Endothelial cell of umbilical vein (primary cell): ENCODE measurements at regions not wholly inside any gene's neighbourhood (a gene's known extent, or its start where the extent isn't known, plus 50 kb on each side); places are given as distances from the start of the nearest gene placed in this dataset.

ENCODE experiments used
- BruUV-seq: library from RNA; stranded (reverse); fragments of 400-500 nt; replicated peaks from 2 replicates; lab custom pipeline; 2021; lab: Mats Ljungman, UMichigan
- CTCF ChIA-PET: fragments of 300-600, 350-600 bp; sonication (Branson Sonifier 250); formaldehyde crosslinking; loops from one replicate; lab custom pipeline; 2021; ENCODE audit warnings: antibody characterized with exemption, inconsistent platforms; lab: Charles Lee
- POLR2A ChIA-PET: fragments of 300-600, 350-600 bp; sonication (Branson Sonifier 250); formaldehyde crosslinking; loops from one replicate; lab custom pipeline; 2021; ENCODE audit warnings: antibody characterized with exemption, inconsistent platforms; lab: Charles Lee
- DNase-seq: peaks from one replicate; pipeline ENCODE4 v3.0.0-alpha.2; 2011; ENCODE audit warnings: low read depth, low spot score
- FAIRE-seq: peaks from 2 replicates; lab custom pipeline; 2011; peaks lifted over from hg19 to GRCh38; lab: Jason Lieb, UNC
- H2AFZ ChIP-seq: 2 replicates; pipeline ENCODE4 v1.6.0; 2012; ENCODE audit warnings: low read depth, low read length, control low read depth, inconsistent platforms
- H3K27ac ChIP-seq: 2 replicates; pipeline ENCODE4 v1.5.1; 2011; ENCODE audit warnings: low read depth, mild to moderate bottlenecking, control low read depth, low read length, moderate library complexity; ENCODE audit not compliant: insufficient read depth
- H3K27me3 ChIP-seq, 2 experiments: 2 replicates each; pipeline versions ENCODE4 v1.6.0 to v1.6.1; 2011; ENCODE audit warnings: low read length in 2 of 2, mixed read lengths in 1 of 2; ENCODE audit not compliant: control insufficient read depth in 2 of 2, insufficient read depth in 2 of 2
- H3K36me3 ChIP-seq, 2 experiments: 2 replicates in 1 of 2; 3 replicates in 1 of 2; pipeline ENCODE4 v1.5.1; 2011; ENCODE audit warnings: low read length in 2 of 2, mild to moderate bottlenecking in 1 of 2, moderate library complexity in 1 of 2; ENCODE audit not compliant: control insufficient read depth in 2 of 2, insufficient read depth in 2 of 2; ENCODE audit errors: extremely low read depth in 1 of 2
- H3K4me1 ChIP-seq: 3 replicates; pipeline ENCODE4 v1.5.1; 2011; ENCODE audit warnings: mild to moderate bottlenecking, low read length; ENCODE audit not compliant: control insufficient read depth, insufficient read depth; ENCODE audit errors: extremely low read depth
- H3K4me2 ChIP-seq: 2 replicates; pipeline ENCODE4 v1.6.1; 2011; ENCODE audit warnings: low read length, control low read depth, mixed read lengths; ENCODE audit not compliant: insufficient read depth
- H3K4me3 ChIP-seq, 3 experiments: fragments of 200-600 bp in 1 of 3; sonication (generic), shearing (Covaris generic) in 1 of 3; replicated peaks in 1 of 3; 2 replicates each; pipeline ENCODE4 v1.5.1; 2011 to 2016; ENCODE audit warnings: control low read depth in 3 of 3, low read length in 3 of 3, mild to moderate bottlenecking in 2 of 3, inconsistent platforms in 1 of 3, low read depth in 1 of 3, moderate library complexity in 1 of 3; ENCODE audit not compliant: insufficient read depth in 1 of 3
- H3K79me2 ChIP-seq: 2 replicates; pipeline ENCODE4 v1.6.0; 2012; ENCODE audit warnings: low read length, inconsistent platforms; ENCODE audit not compliant: control insufficient read depth, insufficient read depth
- H3K9ac ChIP-seq: replicated peaks from 2 replicates; pipeline ENCODE3; 2011; ENCODE audit warnings: low read length, control low read depth; ENCODE audit not compliant: insufficient read depth; ENCODE audit errors: extremely low read depth
- H3K9me1 ChIP-seq: replicated peaks from 3 replicates; pipeline ENCODE4 v1.6.0; 2011; ENCODE audit warnings: mild to moderate bottlenecking, low read length; ENCODE audit not compliant: control insufficient read depth, insufficient read depth; ENCODE audit errors: extremely low read depth
- H3K9me3 ChIP-seq: replicated peaks from 2 replicates; pipeline ENCODE4 v1.5.1; 2012; ENCODE audit warnings: low read length, inconsistent platforms; ENCODE audit not compliant: control insufficient read depth, insufficient read depth
- H4K20me1 ChIP-seq: replicated peaks from 2 replicates; pipeline ENCODE3; 2011; ENCODE audit warnings: mild to moderate bottlenecking, low read length; ENCODE audit not compliant: control insufficient read depth, insufficient read depth; ENCODE audit errors: extremely low read depth
- EZH2 ChIP-seq: IDR thresholded peaks from 2 replicates; pipeline ENCODE4 v1.6.1; 2012; ENCODE audit warnings: borderline replicate concordance, low read depth, mild to moderate bottlenecking, moderate library complexity, low read length, inconsistent platforms; ENCODE audit not compliant: severe bottlenecking
- FOS ChIP-seq: IDR thresholded peaks from 2 replicates; pipeline ENCODE4 v1.6.1; 2011; ENCODE audit warnings: mild to moderate bottlenecking, low read length, moderate library complexity, borderline replicate concordance; ENCODE audit not compliant: insufficient read depth
- GATA2 ChIP-seq: IDR thresholded peaks from 2 replicates; pipeline ENCODE4 v1.7.0; 2011; ENCODE audit warnings: low read depth, mild to moderate bottlenecking, moderate library complexity, mixed read lengths, low read length; ENCODE audit not compliant: insufficient read length, insufficient read depth
- JUN ChIP-seq: IDR thresholded peaks from 2 replicates; pipeline ENCODE4 v1.6.1; 2011; ENCODE audit warnings: borderline replicate concordance, low read depth; ENCODE audit not compliant: insufficient read length, insufficient read depth
- MYC ChIP-seq: IDR thresholded peaks from one replicate; pipeline ENCODE4 v1.6.1; 2011; ENCODE audit warnings: mild to moderate bottlenecking, low read depth, low read length
- POLR2A ChIP-seq: IDR thresholded peaks from 2 replicates; pipeline ENCODE4 v1.6.1; 2012; ENCODE audit warnings: low read depth, mild to moderate bottlenecking, control low read depth, low read length
- POLR2AphosphoS5 ChIP-seq: IDR thresholded peaks from 2 replicates; pipeline ENCODE4 v1.6.1; 2012; ENCODE audit warnings: low read depth, mild to moderate bottlenecking, control low read depth, low read length, moderate library complexity; ENCODE audit not compliant: insufficient read depth
- dilution Hi-C: fragments of 300-500 bp; cut with MboI; formaldehyde crosslinking; loops from one replicate; pipeline ENCODE4 v1.15.0; 2019; ENCODE audit warnings: low sequenced_read_pairs; ENCODE audit not compliant: extremely low pct_ligation_motif_present
- intact Hi-C: fragments of 100-400 bp; cut with micrococcal nuclease; formaldehyde crosslinking; loops from one replicate; pipeline ENCODE4 v1.10.0; 2022
- TF ChIP-seq, protein P1 (sequence below), 2 donors: IDR thresholded peaks; 1 replicate in 1 of 2; 2 replicates in 1 of 2; pipeline ENCODE4 v1.5.1; 2011; ENCODE audit warnings: low read length in 2 of 2, mild to moderate bottlenecking in 2 of 2, moderate library complexity in 2 of 2, control low read depth in 1 of 2, inconsistent platforms in 1 of 2, low read depth in 1 of 2; ENCODE audit not compliant: insufficient read depth in 1 of 2; ENCODE audit errors: extremely low read depth in 1 of 2
- TF ChIP-seq, protein P2 (sequence below): IDR thresholded peaks from 2 replicates; pipeline ENCODE4 v1.6.1; 2011; ENCODE audit not compliant: insufficient read depth, insufficient read length

DNA sequence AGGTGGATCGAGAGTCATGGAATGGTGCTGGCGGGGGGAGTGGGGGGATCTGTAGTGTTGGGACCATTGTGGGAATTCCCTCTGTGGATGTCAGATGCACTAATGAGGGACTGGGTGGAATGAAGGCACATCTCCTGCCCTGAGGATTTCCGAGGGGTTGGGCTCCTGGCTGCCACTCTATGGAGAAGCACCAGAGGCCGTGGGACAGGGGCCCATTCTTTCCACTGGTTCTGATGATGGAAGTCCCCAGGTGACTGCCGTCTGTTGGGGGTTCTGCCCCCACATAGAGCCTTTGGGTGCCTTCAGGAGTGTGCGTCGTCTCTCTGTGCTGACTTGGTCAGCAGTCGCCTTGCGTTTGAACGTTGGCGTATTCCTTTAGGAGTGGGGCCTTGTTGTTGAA, 202.9 kb downstream of the GLRX3 start:
- TF ChIP-seq, protein P1, sequence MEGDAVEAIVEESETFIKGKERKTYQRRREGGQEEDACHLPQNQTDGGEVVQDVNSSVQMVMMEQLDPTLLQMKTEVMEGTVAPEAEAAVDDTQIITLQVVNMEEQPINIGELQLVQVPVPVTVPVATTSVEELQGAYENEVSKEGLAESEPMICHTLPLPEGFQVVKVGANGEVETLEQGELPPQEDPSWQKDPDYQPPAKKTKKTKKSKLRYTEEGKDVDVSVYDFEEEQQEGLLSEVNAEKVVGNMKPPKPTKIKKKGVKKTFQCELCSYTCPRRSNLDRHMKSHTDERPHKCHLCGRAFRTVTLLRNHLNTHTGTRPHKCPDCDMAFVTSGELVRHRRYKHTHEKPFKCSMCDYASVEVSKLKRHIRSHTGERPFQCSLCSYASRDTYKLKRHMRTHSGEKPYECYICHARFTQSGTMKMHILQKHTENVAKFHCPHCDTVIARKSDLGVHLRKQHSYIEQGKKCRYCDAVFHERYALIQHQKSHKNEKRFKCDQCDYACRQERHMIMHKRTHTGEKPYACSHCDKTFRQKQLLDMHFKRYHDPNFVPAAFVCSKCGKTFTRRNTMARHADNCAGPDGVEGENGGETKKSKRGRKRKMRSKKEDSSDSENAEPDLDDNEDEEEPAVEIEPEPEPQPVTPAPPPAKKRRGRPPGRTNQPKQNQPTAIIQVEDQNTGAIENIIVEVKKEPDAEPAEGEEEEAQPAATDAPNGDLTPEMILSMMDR (IDR thresholded peaks at IDR 0.05; ENCODE audit: extremely low read depth in 1 of 2, insufficient read depth in 1 of 2, low read depth in 1 of 2, low read length in 2 of 2) = no peak
- TF ChIP-seq POLR2A (no peak), POLR2AphosphoS5 (no peak), FOS (no peak), EZH2 (no peak), MYC (no peak), GATA2 (no peak), JUN (no peak)
- TF ChIP-seq, protein P2, sequence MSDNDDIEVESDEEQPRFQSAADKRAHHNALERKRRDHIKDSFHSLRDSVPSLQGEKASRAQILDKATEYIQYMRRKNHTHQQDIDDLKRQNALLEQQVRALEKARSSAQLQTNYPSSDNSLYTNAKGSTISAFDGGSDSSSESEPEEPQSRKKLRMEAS = no peak
- DNase-seq = no peak
- POLR2A ChIA-PET = no interaction called here
- Histone ChIP-seq H4K20me1 (no peaks in the 10 kb centered on the region), H3K4me3 (no peak overlapping the region), H3K36me3 (no peaks in the 10 kb centered on the region), H3K9ac (no peak overlapping the region), H3K27me3 (no peaks in the 10 kb centered on the region), H3K27ac (no peak overlapping the region), H2AFZ (no peak overlapping the region), H3K4me2 (no peak overlapping the region), H3K9me3 (peaks cover 2% of the 10 kb centered on the region), H3K9me1 (no peaks in the 10 kb centered on the region), H3K79me2 (no peaks in the 10 kb centered on the region), H3K4me1 (no peaks in the 10 kb centered on the region)
- intact Hi-C loops = no loop called here
- dilution Hi-C loops = no loop called here
- CTCF ChIA-PET = no interaction called here
- FAIRE-seq = no peak
- no TSS peak for BruUV-seq
